ENCODE measurements at regions not wholly inside any gene's neighbourhood (a gene's known extent, or its start where the extent isn't known, plus 50 kb on each side); places are given as distances from the start of the nearest gene placed in this dataset.

- ATAC-seq (peak; percentile 94), DNase-seq (ENCODE audit: low read depth, low spot score) (no peak), FAIRE-seq (no peak)
- Histone ChIP-seq H3K27ac (ENCODE audit: control insufficient read depth, insufficient read depth) (no peak overlapping the region), H3K27me3 (replicated peaks in 1 of 2; ENCODE audit: control insufficient read depth in 2 of 2, insufficient read depth in 2 of 2, low read length in 1 of 2) (no peaks in the 10 kb centered on the region), H3K9ac (ENCODE audit: control insufficient read depth, insufficient read depth, low read length) (no peak overlapping the region), H3K79me2 (ENCODE audit: control insufficient read depth, insufficient read depth, low read length) (no peaks in the 10 kb centered on the region), H3K4me1 (ENCODE audit: control insufficient read depth, insufficient read depth, low read length) (no peaks in the 10 kb centered on the region), H3K9me3 (replicated peaks; ENCODE audit: control insufficient read depth, insufficient read depth, low read length) (no peaks in the 10 kb centered on the region), H3K4me2 (ENCODE audit: control insufficient read depth, insufficient read depth) (no peak overlapping the region), H3K4me3 (no peak overlapping the region), H3K36me3 (ENCODE audit: control insufficient read depth in 2 of 2, insufficient read depth in 2 of 2, low read length in 1 of 2) (no peaks in the 10 kb centered on the region), H2AFZ (ENCODE audit: control insufficient read depth, low read depth, low read length) (no peak overlapping the region), H4K20me1 (ENCODE audit: control insufficient read depth, insufficient read depth) (no peaks in the 10 kb centered on the region)
- SMC1A ChIA-PET (ENCODE audit: uncharacterized antibody, unreplicated experiment) = interaction anchor here (1.0 to 1.9 kb wide), 6 partner anchors 9 to 763 kb away, joined by 3 to 12 read pairs (median 4); no protein-coding TSS in a partner anchor
- RAD21 ChIA-PET (ENCODE audit: unreplicated experiment) = interaction anchor here (0.6 to 1.3 kb wide), 3 partner anchors 26 to 143 kb away, joined by 3 to 4 read pairs (median 3); no protein-coding TSS in a partner anchor
- intact Hi-C loops (cut with micrococcal nuclease; ENCODE audit: unreplicated experiment) (no loop called here), in situ Hi-C loops (cut with MboI) (loop anchor here (25.0 kb wide), 1 partner anchor 657 kb away; the partner anchor contains the start of gene MKX)
- CTCF ChIA-PET = interaction anchor here (0.5 to 4.0 kb wide), 28 partner anchors 9 to 920 kb away, joined by 3 to 48 read pairs (median 4); partner anchors contain the start of gene MPP7
- TF ChIP-seq ZSCAN29 (IDR thresholded peaks at IDR 0.05) = no peak
- TF ChIP-seq RAD21 (IDR thresholded peaks at IDR 0.05; ENCODE audit: insufficient read depth, low read depth, low read length) = peak; percentile 52
- no peak for TF ChIP-seq RFX5 (IDR thresholded peaks at IDR 0.05; ENCODE audit: low read depth, low read length)
- TF ChIP-seq, protein P1, sequence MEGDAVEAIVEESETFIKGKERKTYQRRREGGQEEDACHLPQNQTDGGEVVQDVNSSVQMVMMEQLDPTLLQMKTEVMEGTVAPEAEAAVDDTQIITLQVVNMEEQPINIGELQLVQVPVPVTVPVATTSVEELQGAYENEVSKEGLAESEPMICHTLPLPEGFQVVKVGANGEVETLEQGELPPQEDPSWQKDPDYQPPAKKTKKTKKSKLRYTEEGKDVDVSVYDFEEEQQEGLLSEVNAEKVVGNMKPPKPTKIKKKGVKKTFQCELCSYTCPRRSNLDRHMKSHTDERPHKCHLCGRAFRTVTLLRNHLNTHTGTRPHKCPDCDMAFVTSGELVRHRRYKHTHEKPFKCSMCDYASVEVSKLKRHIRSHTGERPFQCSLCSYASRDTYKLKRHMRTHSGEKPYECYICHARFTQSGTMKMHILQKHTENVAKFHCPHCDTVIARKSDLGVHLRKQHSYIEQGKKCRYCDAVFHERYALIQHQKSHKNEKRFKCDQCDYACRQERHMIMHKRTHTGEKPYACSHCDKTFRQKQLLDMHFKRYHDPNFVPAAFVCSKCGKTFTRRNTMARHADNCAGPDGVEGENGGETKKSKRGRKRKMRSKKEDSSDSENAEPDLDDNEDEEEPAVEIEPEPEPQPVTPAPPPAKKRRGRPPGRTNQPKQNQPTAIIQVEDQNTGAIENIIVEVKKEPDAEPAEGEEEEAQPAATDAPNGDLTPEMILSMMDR (IDR thresholded peaks at IDR 0.05 in 2 of 3, conservative IDR thresholded peaks at IDR 0.05 in 1 of 3; ENCODE audit: control insufficient read depth in 2 of 3, extremely low read depth in 1 of 3, insufficient read depth in 1 of 3, low read depth in 3 of 3, low read length in 3 of 3) = peak; percentile 75 to 92 (median 92)
- TF ChIP-seq SMC3 (IDR thresholded peaks at IDR 0.05; ENCODE audit: borderline replicate concordance, low read length) = peak; percentile 44; the same call in 1 of the 2 replicates
- TF ChIP-seq SPI1 (IDR thresholded peaks at IDR 0.05; ENCODE audit: borderline replicate concordance, insufficient read depth, low read depth, low read length) = peak; percentile 17; the same call in 1 of the 2 replicates
- TF ChIP-seq, protein P2, sequence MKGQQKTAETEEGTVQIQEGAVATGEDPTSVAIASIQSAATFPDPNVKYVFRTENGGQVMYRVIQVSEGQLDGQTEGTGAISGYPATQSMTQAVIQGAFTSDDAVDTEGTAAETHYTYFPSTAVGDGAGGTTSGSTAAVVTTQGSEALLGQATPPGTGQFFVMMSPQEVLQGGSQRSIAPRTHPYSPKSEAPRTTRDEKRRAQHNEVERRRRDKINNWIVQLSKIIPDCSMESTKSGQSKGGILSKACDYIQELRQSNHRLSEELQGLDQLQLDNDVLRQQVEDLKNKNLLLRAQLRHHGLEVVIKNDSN (IDR thresholded peaks at IDR 0.05; ENCODE audit: borderline replicate concordance, extremely low read length, insufficient read depth, low read depth, low read length) = no peak
- TF ChIP-seq HCFC1 (IDR thresholded peaks at IDR 0.05; ENCODE audit: low read length) = no peak
- no peak for TF ChIP-seq IRF5 (IDR thresholded peaks at IDR 0.05; ENCODE audit: borderline replicate concordance)
- WGBS (ENCODE audit: insufficient coverage, insufficient replicate concordance, low lambda C conversion rate, missing lambda C conversion rate) = 12% methylated on average over 8 of the region's 8 CpGs
- no TSS peak for BruUV-seq (replicated peaks)
- POLR2A ChIA-PET = no interaction called here
Observed at GRCh38 chr10:28393956-28394568, 91.2 kb upstream of the MPP7 start.

All from GM12878 (cell line).